GM23338 (cell line): ENCODE measurements at regions not wholly inside any gene's neighbourhood (a gene's known extent, or its start where the extent isn't known, plus 50 kb on each side); places are given as distances from the start of the nearest gene placed in this dataset.

Source experiments
- ATAC-seq: fragments of 200-7000 bp; cut with Tn5 transposase; 3 replicates; pipeline ENCODE4 v1.9.1; 2020
- DNase-seq: peaks from one replicate; pipeline ENCODE4 v3.0.0-alpha.2; 2015; ENCODE audit warnings: low spot score
- H2AFZ ChIP-seq: fragments of 200-600 bp; sonication (generic); 2 replicates; pipeline ENCODE4 v1.8.0; 2016; ENCODE audit warnings: antibody characterized with exemption, mild to moderate bottlenecking, moderate library complexity
- H3F3A ChIP-seq: fragments of 200-600 bp; sonication (generic); replicated peaks from 2 replicates; pipeline ENCODE4 v1.8.0; 2017; ENCODE audit warnings: antibody characterized with exemption, mixed run types, low read depth
- H3K27ac ChIP-seq: fragments of 200-600 bp; sonication (generic); 2 replicates; pipeline ENCODE4 v1.6.1; 2016; ENCODE audit warnings: low read depth
- H3K27me3 ChIP-seq: fragments of 200-600 bp; sonication (generic); 2 replicates; pipeline ENCODE4 v1.8.0; 2016; ENCODE audit warnings: mild to moderate bottlenecking, mixed run types, moderate library complexity; ENCODE audit not compliant: insufficient read depth
- H3K36me3 ChIP-seq: fragments of 200-600 bp; sonication (generic); 2 replicates; pipeline ENCODE4 v1.8.0; 2016; ENCODE audit warnings: mild to moderate bottlenecking; ENCODE audit not compliant: insufficient read depth
- H3K4me1 ChIP-seq: fragments of 200-600 bp; sonication (generic); 2 replicates; pipeline ENCODE4 v1.8.0; 2016; ENCODE audit warnings: mild to moderate bottlenecking, moderate library complexity; ENCODE audit not compliant: insufficient read depth
- H3K4me2 ChIP-seq: fragments of 200-600 bp; sonication (generic); 2 replicates; pipeline ENCODE4 v1.7.1; 2017; ENCODE audit warnings: mixed run types
- H3K4me3 ChIP-seq: fragments of 200-600 bp; sonication (generic); 2 replicates; pipeline ENCODE4 v1.6.1; 2016; ENCODE audit warnings: mixed run types
- H3K79me2 ChIP-seq: fragments of 200-600 bp; sonication (generic); replicated peaks from 2 replicates; pipeline ENCODE4 v1.8.0; 2017; ENCODE audit warnings: mild to moderate bottlenecking; ENCODE audit not compliant: insufficient read depth
- H3K9me2 ChIP-seq: fragments of 200-600 bp; sonication (generic); 2 replicates; pipeline ENCODE4 v1.8.0; 2017; ENCODE audit not compliant: insufficient read depth
- H4K20me1 ChIP-seq: fragments of 200-600 bp; sonication (generic); replicated peaks from 2 replicates; pipeline ENCODE4 v1.8.0; 2017; ENCODE audit warnings: mild to moderate bottlenecking; ENCODE audit not compliant: insufficient read depth
- H3K27ac Mint-ChIP-seq: 2 replicates; pipeline ENCODE4 v1.8.0; 2020; ENCODE audit warnings: inconsistent platforms, mild to moderate bottlenecking, moderate library complexity, mixed read lengths
- H3K27me3 Mint-ChIP-seq: 3 replicates; pipeline ENCODE4 v1.8.0; 2022; ENCODE audit warnings: low read depth, mild to moderate bottlenecking, moderate library complexity, mixed read lengths, inconsistent platforms; ENCODE audit not compliant: insufficient read depth, poor library complexity
- H3K36me3 Mint-ChIP-seq: 3 replicates; pipeline ENCODE4 v1.8.0; 2021; ENCODE audit warnings: low read depth, mild to moderate bottlenecking, inconsistent platforms, moderate library complexity, mixed read lengths
- H3K4me1 Mint-ChIP-seq: 3 replicates; pipeline ENCODE4 v1.8.0; 2020; ENCODE audit warnings: mild to moderate bottlenecking, inconsistent platforms, mixed read lengths
- H3K4me3 Mint-ChIP-seq: 3 replicates; pipeline ENCODE4 v1.8.0; 2021; ENCODE audit warnings: moderate library complexity, mild to moderate bottlenecking, inconsistent platforms, mixed read lengths
- H3K9me3 Mint-ChIP-seq: 3 replicates; pipeline ENCODE4 v1.8.0; 2020; ENCODE audit warnings: moderate library complexity, mild to moderate bottlenecking, inconsistent platforms, mixed read lengths
- CREB1 ChIP-seq: fragments of 250-450 bp; sonication (Bioruptor Pico); IDR thresholded peaks from 2 replicates; pipeline ENCODE4 v1.5.0; 2020; ENCODE audit warnings: low read depth, mild to moderate bottlenecking, moderate library complexity
- CTCF ChIP-seq, 2 experiments: fragments of 200-600 bp in 1 of 2; sonication (generic) in 1 of 2; conservative IDR thresholded peaks; 2 replicates each; pipeline versions ENCODE4 v1.5.1 to v1.6.1; 2016 to 2017; ENCODE audit warnings: antibody characterized with exemption in 2 of 2, low read depth in 2 of 2, mild to moderate bottlenecking in 2 of 2, moderate library complexity in 1 of 2
- ETS1 ChIP-seq: IDR thresholded peaks from 2 replicates; pipeline ENCODE4 v1.6.1; 2016; ENCODE audit warnings: antibody characterized with exemption
- EZH2 ChIP-seq: fragments of 200-600 bp; sonication (generic); IDR thresholded peaks from one replicate; pipeline ENCODE4 v1.8.0; 2017; ENCODE audit warnings: antibody characterized with exemption, mild to moderate bottlenecking, low read depth; ENCODE audit not compliant: unreplicated experiment
- EZH2phosphoT487 ChIP-seq: fragments of 200-600 bp; sonication (generic); IDR thresholded peaks from one replicate; pipeline ENCODE4 v1.8.1; 2018; ENCODE audit warnings: antibody characterized with exemption; ENCODE audit not compliant: unreplicated experiment
- JUNB ChIP-seq: IDR thresholded peaks from one replicate; pipeline ENCODE4 v1.6.1; 2016; ENCODE audit warnings: antibody characterized with exemption; ENCODE audit not compliant: unreplicated experiment
- NANOG ChIP-seq: IDR thresholded peaks from 2 replicates; pipeline ENCODE4 v1.6.1; 2016; ENCODE audit warnings: antibody characterized with exemption, borderline replicate concordance
- POLR2AphosphoS5 ChIP-seq: IDR thresholded peaks from 2 replicates; pipeline ENCODE4 v1.6.1; 2016; ENCODE audit warnings: antibody characterized with exemption, low read depth
- REST ChIP-seq: IDR thresholded peaks from one replicate; pipeline ENCODE4 v1.6.1; 2018; ENCODE audit warnings: antibody characterized with exemption; ENCODE audit not compliant: unreplicated experiment
- STAT1 ChIP-seq: IDR thresholded peaks from one replicate; pipeline ENCODE4 v1.6.1; 2016; ENCODE audit warnings: antibody characterized with exemption; ENCODE audit not compliant: unreplicated experiment
- ZNF114 ChIP-seq: fragments of 250-450 bp; sonication (Bioruptor Pico); IDR thresholded peaks from 2 replicates; pipeline ENCODE4 v1.5.0; 2020; ENCODE audit warnings: mild to moderate bottlenecking, moderate library complexity
- ZNF331 ChIP-seq: fragments of 250-450 bp; sonication (Bioruptor Pico); IDR thresholded peaks from 2 replicates; pipeline ENCODE4 v1.5.0; 2020; ENCODE audit warnings: low read depth, mild to moderate bottlenecking, moderate library complexity
- ZNF462 ChIP-seq: fragments of 250-450 bp; sonication (Bioruptor Pico); IDR thresholded peaks from 2 replicates; pipeline ENCODE4 v1.5.0; 2020; ENCODE audit warnings: mild to moderate bottlenecking, moderate library complexity

- TF ChIP-seq STAT1 (no peak), CTCF (conservative IDR thresholded peaks at IDR 0.05; ENCODE audit: low read depth in 2 of 2) (no peak), REST (no peak), ZNF462 (CRISPR knock-in tag) (no peak), JUNB (no peak), EZH2 (no peak), POLR2AphosphoS5 (no peak), CREB1 (CRISPR knock-in tag) (no peak), ZNF331 (CRISPR knock-in tag) (no peak), ETS1 (no peak), EZH2phosphoT487 (no peak), ZNF114 (CRISPR knock-in tag) (no peak), NANOG (no peak)
- H3K79me2 ChIP-seq: no peaks in the 10 kb centered on the region
- H3K4me1 ChIP-seq: peaks cover 25% of the 10 kb centered on the region
- Mint-ChIP-seq H3K27ac (0 out of 2 replicates have a peak overlapping the region, but pooled peaks have one; percentile 19), H3K4me1 (peaks cover 29% of the 10 kb centered on the region), H3K4me3 (no peak overlapping the region), H3K9me3 (peaks cover 23% of the 10 kb centered on the region), H3K36me3 (peaks cover 12% of the 10 kb centered on the region; the same call in 2 of the 3 replicates), H3K27me3 (peaks cover 5% of the 10 kb centered on the region)
- no peaks in the 10 kb centered on the region for H3K9me2 ChIP-seq
- no peak overlapping the region for H3K27ac ChIP-seq
- H3F3A ChIP-seq: no peaks in the 10 kb centered on the region
- no peaks in the 10 kb centered on the region for H3K36me3 ChIP-seq
- DNase-seq: no peak
- H3K4me3 ChIP-seq: no peak overlapping the region
- H2AFZ ChIP-seq: peak overlapping the region; percentile 76
- H3K4me2 ChIP-seq: no peak overlapping the region
- no peaks in the 10 kb centered on the region for H3K27me3 ChIP-seq
- no peaks in the 10 kb centered on the region for H4K20me1 ChIP-seq
- ATAC-seq: peak; percentile 59
Observed at GRCh38 chr1:36625253-36625934, 142.7 kb upstream of the CSF3R start.
